Breast epithelium (tissue), 4 donors: ENCODE measurements at regions not wholly inside any gene's neighbourhood (a gene's known extent, or its start where the extent isn't known, plus 50 kb on each side); places are given as distances from the start of the nearest gene placed in this dataset.

Experiments used
- DNase-seq, 2 donors: peaks; one replicate each; pipeline ENCODE4 v3.0.0-alpha.2; 2019; ENCODE audit warnings: low spot score in 2 of 2
- H3K27ac ChIP-seq, 2 donors: fragments of 200-600 bp; sonication (generic) in 1 of 2; one replicate each; pipeline ENCODE4 v1.5.1; 2016 to 2019; ENCODE audit warnings: mild to moderate bottlenecking in 1 of 2
- H3K27me3 ChIP-seq, 2 donors: fragments of 200-600 bp; sonication (generic) in 1 of 2; one replicate each; pipeline versions ENCODE4 v1.5.1 to v1.6.0; 2017 to 2019; ENCODE audit warnings: control low read depth in 1 of 2, mild to moderate bottlenecking in 1 of 2
- H3K36me3 ChIP-seq: fragments of 200-600 bp; one replicate; pipeline ENCODE4 v1.5.1; 2019
- H3K4me1 ChIP-seq, 2 donors: fragments of 200-600 bp; sonication (generic); one replicate each; pipeline ENCODE4 v1.5.1; 2016 to 2019; ENCODE audit warnings: control low read depth in 1 of 2
- H3K4me3 ChIP-seq, 3 donors: fragments of 200-600 bp; sonication (generic); 1 replicate in 2 of 3; 2 replicates in 1 of 3; pipeline ENCODE4 v1.5.1; 2016 to 2019; ENCODE audit warnings: mild to moderate bottlenecking in 3 of 3, moderate library complexity in 2 of 3
- H3K9me3 ChIP-seq, 2 donors: fragments of 200-600 bp; sonication (generic) in 1 of 2; one replicate each; pipeline ENCODE4 v1.5.1; 2016 to 2019; ENCODE audit warnings: control low read depth in 1 of 2
- CTCF ChIP-seq, 3 donors: fragments of 450-650 bp; IDR thresholded peaks; one replicate each; pipeline ENCODE4 v1.5.1; 2016 to 2017; ENCODE audit warnings: antibody characterized with exemption in 3 of 3, mild to moderate bottlenecking in 3 of 3, moderate library complexity in 3 of 3
- POLR2A ChIP-seq: fragments of 450-650 bp; IDR thresholded peaks from one replicate; pipeline ENCODE4 v1.6.1; 2016; ENCODE audit warnings: antibody characterized with exemption, mild to moderate bottlenecking, moderate library complexity
- POLR2AphosphoS5 ChIP-seq, 3 donors: sonication (generic); formaldehyde crosslinking; IDR thresholded peaks; one replicate each; pipeline ENCODE4 v1.6.1; 2017; ENCODE audit warnings: antibody characterized with exemption in 3 of 3
- intact Hi-C: fragments of 100-400 bp; cut with DNase I; formaldehyde crosslinking; loops from one replicate; pipeline ENCODE4 v1.15.1; 2023; ENCODE audit warnings: low total_unique reads

GRCh38 chr5:103783669-103784068 lies 221.1 kb upstream of the NUDT12 start:
- no peak overlapping the region for H3K27ac ChIP-seq
- TF ChIP-seq POLR2A (no peak), CTCF (IDR thresholded peaks at IDR 0.05) (no peak), POLR2AphosphoS5 (IDR thresholded peaks at IDR 0.05) (no peak)
- no peak overlapping the region for H3K4me3 ChIP-seq
- DNase-seq = no peak
- H3K4me1 ChIP-seq = no peaks in the 10 kb centered on the region
- H3K36me3 ChIP-seq = no peaks in the 10 kb centered on the region
- H3K9me3 ChIP-seq = peaks cover 0 to 4% of the 10 kb centered on the region in 2 donors
- no peaks in the 10 kb centered on the region for H3K27me3 ChIP-seq
- intact Hi-C loops = no loop called here

- intact Hi-C loops = no loop called here
- no peak for DNase-seq
- Histone ChIP-seq H3K36me3 (no peaks in the 10 kb centered on the region), H3K27me3 (no peaks in the 10 kb centered on the region), H3K27ac (no peak overlapping the region), H3K4me3 (no peak overlapping the region), H3K4me1 (no peaks in the 10 kb centered on the region), H3K9me3 (peaks cover 0 to 6% of the 10 kb centered on the region in 2 donors)
- TF ChIP-seq POLR2A = no peak
- TF ChIP-seq CTCF (IDR thresholded peaks at IDR 0.05) = no peak
- TF ChIP-seq POLR2AphosphoS5 (IDR thresholded peaks at IDR 0.05) = no peak
These were observed 218.2 kb upstream of the NUDT12 start for GRCh38 chr5:103780794-103781193.

- Histone ChIP-seq H3K36me3 (no peaks in the 10 kb centered on the region), H3K9me3 (peaks cover 0 to 6% of the 10 kb centered on the region in 2 donors), H3K4me3 (no peak overlapping the region), H3K27ac (no peak overlapping the region), H3K4me1 (no peaks in the 10 kb centered on the region), H3K27me3 (no peaks in the 10 kb centered on the region)
- DNase-seq = no peak
- intact Hi-C loops = no loop called here
- no peak for TF ChIP-seq POLR2AphosphoS5 (IDR thresholded peaks at IDR 0.05)
- no peak for TF ChIP-seq POLR2A
- TF ChIP-seq CTCF (IDR thresholded peaks at IDR 0.05) = no peak
These were observed 212.1 kb upstream of the NUDT12 start for GRCh38 chr5:103774721-103775120.

GRCh38 chr5:103772248-103772647 lies 209.7 kb upstream of the NUDT12 start:
- H3K9me3 ChIP-seq = no peaks in the 10 kb centered on the region
- H3K4me1 ChIP-seq = no peaks in the 10 kb centered on the region
- no peak overlapping the region for H3K4me3 ChIP-seq
- DNase-seq = no peak
- no peaks in the 10 kb centered on the region for H3K27me3 ChIP-seq
- no peak for TF ChIP-seq CTCF (IDR thresholded peaks at IDR 0.05)
- no peak for TF ChIP-seq POLR2AphosphoS5 (IDR thresholded peaks at IDR 0.05)
- TF ChIP-seq POLR2A = no peak
- H3K36me3 ChIP-seq = no peaks in the 10 kb centered on the region
- H3K27ac ChIP-seq = no peak overlapping the region
- intact Hi-C loops = no loop called here

- Histone ChIP-seq H3K4me1 (no peaks in the 10 kb centered on the region), H3K27ac (no peak overlapping the region), H3K9me3 (no peaks in the 10 kb centered on the region), H3K27me3 (no peaks in the 10 kb centered on the region), H3K4me3 (no peak overlapping the region), H3K36me3 (no peaks in the 10 kb centered on the region)
- no peak for DNase-seq
- intact Hi-C loops = no loop called here
- no peak for TF ChIP-seq POLR2A
- no peak for TF ChIP-seq CTCF (IDR thresholded peaks at IDR 0.05)
- TF ChIP-seq POLR2AphosphoS5 (IDR thresholded peaks at IDR 0.05) = no peak
These were observed 201.8 kb upstream of the NUDT12 start for GRCh38 chr5:103764403-103764802.
